ENCODE measurements at regions not wholly inside any gene's neighbourhood (a gene's known extent, or its start where the extent isn't known, plus 50 kb on each side); places are given as distances from the start of the nearest gene placed in this dataset.

DNA sequence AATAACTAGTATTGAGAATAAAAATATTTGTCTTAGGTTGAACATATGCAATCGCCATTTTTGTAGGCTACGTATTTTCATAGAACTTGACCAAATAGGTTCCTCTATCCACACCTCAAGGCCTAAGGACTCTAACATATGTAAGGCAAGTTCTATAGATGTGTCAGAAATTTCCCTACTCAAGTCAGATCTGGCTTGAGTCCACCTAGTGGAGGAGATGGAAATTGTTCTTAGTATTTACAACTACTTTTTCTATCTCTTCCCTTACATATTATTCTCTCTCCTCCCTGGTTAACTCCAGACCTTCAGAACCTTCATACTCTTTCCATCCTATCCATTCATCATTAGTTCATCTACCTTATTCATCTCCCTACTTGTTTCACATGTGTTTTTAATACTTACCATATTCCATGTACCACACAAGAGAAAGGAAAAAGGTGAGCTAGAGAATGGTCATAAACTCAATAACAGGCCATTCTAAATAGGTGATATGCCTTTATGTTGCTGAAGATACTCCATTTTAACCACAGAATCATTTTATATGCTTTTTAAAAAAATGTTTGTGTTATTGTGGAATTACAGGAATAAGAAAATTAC is 174.5 kb upstream of the HDAC9 start:
- no peaks in the 10 kb centered on the region for H3K27me3 ChIP-seq
- H3K79me2 ChIP-seq (ENCODE audit: low read depth): no peaks in the 10 kb centered on the region
- peaks cover 27% of the 10 kb centered on the region for H3K4me1 ChIP-seq
- peak; percentile 50 for DNase-seq (ENCODE audit: low spot score)
- H4K20me1 ChIP-seq (ENCODE audit: low read depth): no peaks in the 10 kb centered on the region
- H3K4me2 ChIP-seq: no peak overlapping the region
- peaks cover 2% of the 10 kb centered on the region for H3K27me3 Mint-ChIP-seq (ENCODE audit: insufficient read depth, low read depth)
- no peak overlapping the region for H3K4me3 ChIP-seq
- no peak overlapping the region for H3K4me3 Mint-ChIP-seq
- H3K9ac ChIP-seq: no peak overlapping the region
- H3K27ac Mint-ChIP-seq: no peak overlapping the region
- no peaks in the 10 kb centered on the region for H3K36me3 Mint-ChIP-seq
- H3K9me3 Mint-ChIP-seq: no peaks in the 10 kb centered on the region
- H2AFZ ChIP-seq (replicated peaks): no peak overlapping the region
- no peaks in the 10 kb centered on the region for H3F3A ChIP-seq (ENCODE audit: low read depth)
- H3K27ac ChIP-seq: no peak overlapping the region
- no peaks in the 10 kb centered on the region for H3K36me3 ChIP-seq
- no peak for TF ChIP-seq EZH2phosphoT487 (IDR thresholded peaks at IDR 0.05)
- TF ChIP-seq, protein P1, sequence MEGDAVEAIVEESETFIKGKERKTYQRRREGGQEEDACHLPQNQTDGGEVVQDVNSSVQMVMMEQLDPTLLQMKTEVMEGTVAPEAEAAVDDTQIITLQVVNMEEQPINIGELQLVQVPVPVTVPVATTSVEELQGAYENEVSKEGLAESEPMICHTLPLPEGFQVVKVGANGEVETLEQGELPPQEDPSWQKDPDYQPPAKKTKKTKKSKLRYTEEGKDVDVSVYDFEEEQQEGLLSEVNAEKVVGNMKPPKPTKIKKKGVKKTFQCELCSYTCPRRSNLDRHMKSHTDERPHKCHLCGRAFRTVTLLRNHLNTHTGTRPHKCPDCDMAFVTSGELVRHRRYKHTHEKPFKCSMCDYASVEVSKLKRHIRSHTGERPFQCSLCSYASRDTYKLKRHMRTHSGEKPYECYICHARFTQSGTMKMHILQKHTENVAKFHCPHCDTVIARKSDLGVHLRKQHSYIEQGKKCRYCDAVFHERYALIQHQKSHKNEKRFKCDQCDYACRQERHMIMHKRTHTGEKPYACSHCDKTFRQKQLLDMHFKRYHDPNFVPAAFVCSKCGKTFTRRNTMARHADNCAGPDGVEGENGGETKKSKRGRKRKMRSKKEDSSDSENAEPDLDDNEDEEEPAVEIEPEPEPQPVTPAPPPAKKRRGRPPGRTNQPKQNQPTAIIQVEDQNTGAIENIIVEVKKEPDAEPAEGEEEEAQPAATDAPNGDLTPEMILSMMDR (IDR thresholded peaks at IDR 0.05): peak; percentile 65
- no peaks in the 10 kb centered on the region for H3K9me3 ChIP-seq (ENCODE audit: low read depth)
- peaks cover 5% of the 10 kb centered on the region for H3K4me1 Mint-ChIP-seq

DNA sequence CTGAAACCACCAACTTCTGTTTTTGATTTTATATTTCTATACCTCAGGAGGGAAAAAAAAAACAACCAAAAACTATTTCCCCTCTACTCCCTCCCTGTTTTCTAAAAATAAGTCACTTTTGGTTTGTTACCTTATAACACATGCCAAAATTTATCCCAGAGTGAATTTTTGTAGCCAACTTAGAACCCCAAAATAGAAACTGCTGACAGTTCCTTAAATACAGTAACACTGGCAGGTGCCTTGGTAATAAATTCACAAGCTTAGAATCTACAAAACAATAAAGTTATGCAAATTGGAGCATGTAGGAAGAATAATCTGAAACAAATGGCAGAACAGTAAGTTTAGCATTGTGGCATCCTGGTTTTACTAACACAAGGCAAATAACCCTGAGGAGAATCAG is 165.0 kb upstream of the HDAC9 start:
- Histone ChIP-seq H2AFZ (replicated peaks) (peak overlapping the region; percentile 27), H3K4me3 (no peak overlapping the region), H3K9me3 (ENCODE audit: low read depth) (no peaks in the 10 kb centered on the region), H3K4me1 (no peaks in the 10 kb centered on the region), H3K79me2 (ENCODE audit: low read depth) (no peaks in the 10 kb centered on the region), H3F3A (ENCODE audit: low read depth) (no peaks in the 10 kb centered on the region), H3K9ac (no peak overlapping the region), H4K20me1 (ENCODE audit: low read depth) (no peaks in the 10 kb centered on the region), H3K4me2 (no peak overlapping the region), H3K36me3 (no peaks in the 10 kb centered on the region), H3K27me3 (no peaks in the 10 kb centered on the region), H3K27ac (no peak overlapping the region)
- no peaks in the 10 kb centered on the region for H3K9me3 Mint-ChIP-seq
- no peak overlapping the region for H3K27ac Mint-ChIP-seq
- no peaks in the 10 kb centered on the region for H3K4me1 Mint-ChIP-seq
- no peak for TF ChIP-seq EZH2phosphoT487 (IDR thresholded peaks at IDR 0.05)
- TF ChIP-seq, protein P1 (IDR thresholded peaks at IDR 0.05): no peak
- H3K27me3 Mint-ChIP-seq (ENCODE audit: insufficient read depth, low read depth): no peaks in the 10 kb centered on the region
- no peak overlapping the region for H3K4me3 Mint-ChIP-seq
- no peaks in the 10 kb centered on the region for H3K36me3 Mint-ChIP-seq
- no peak for DNase-seq (ENCODE audit: low spot score)

DNA sequence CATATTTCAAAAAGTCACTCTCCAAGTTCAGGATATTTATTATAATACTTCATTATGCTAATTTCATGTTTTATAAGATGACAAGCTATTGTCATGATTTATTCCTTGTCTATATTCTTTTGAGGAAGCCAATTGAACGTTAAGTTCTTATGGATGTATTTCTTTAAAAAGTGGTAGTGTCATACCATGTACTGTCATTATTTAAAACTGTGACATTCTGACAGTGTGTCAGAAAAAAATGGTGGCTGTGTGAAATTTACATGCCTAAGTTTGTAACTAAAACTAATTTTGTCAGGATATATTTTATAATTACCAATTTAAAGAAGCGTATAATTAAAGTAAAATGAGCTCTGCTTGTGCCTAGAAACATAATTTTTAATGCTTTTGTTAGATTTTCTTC is 158.9 kb upstream of the HDAC9 start:
- Histone ChIP-seq H3K27me3 (no peaks in the 10 kb centered on the region), H3K36me3 (no peaks in the 10 kb centered on the region), H3K9ac (no peak overlapping the region), H3K79me2 (ENCODE audit: low read depth) (no peaks in the 10 kb centered on the region), H3K4me2 (no peak overlapping the region), H4K20me1 (ENCODE audit: low read depth) (no peaks in the 10 kb centered on the region), H2AFZ (replicated peaks) (no peak overlapping the region), H3K4me3 (no peak overlapping the region), H3F3A (ENCODE audit: low read depth) (no peaks in the 10 kb centered on the region), H3K27ac (no peak overlapping the region), H3K4me1 (no peaks in the 10 kb centered on the region), H3K9me3 (ENCODE audit: low read depth) (no peaks in the 10 kb centered on the region)
- no peaks in the 10 kb centered on the region for H3K4me1 Mint-ChIP-seq
- TF ChIP-seq, protein P1 (IDR thresholded peaks at IDR 0.05): no peak
- no peak for TF ChIP-seq EZH2 (IDR thresholded peaks at IDR 0.05)
- no peak for TF ChIP-seq EZH2phosphoT487 (IDR thresholded peaks at IDR 0.05)
- peaks cover 7% of the 10 kb centered on the region for H3K9me3 Mint-ChIP-seq
- no peaks in the 10 kb centered on the region for H3K36me3 Mint-ChIP-seq
- H3K27ac Mint-ChIP-seq: no peak overlapping the region
- H3K4me3 Mint-ChIP-seq: no peak overlapping the region
- no peaks in the 10 kb centered on the region for H3K27me3 Mint-ChIP-seq (ENCODE audit: insufficient read depth, low read depth)
- DNase-seq (ENCODE audit: low spot score): no peak

Measured in neural progenitor cell (in vitro differentiated cells).